Neural cell (in vitro differentiated cells): ENCODE measurements at regions not wholly inside any gene's neighbourhood (a gene's known extent, or its start where the extent isn't known, plus 50 kb on each side); places are given as distances from the start of the nearest gene placed in this dataset.

Experiments used
- H2AFZ ChIP-seq: fragments of 200-600, 300-800 bp; sonication (generic), shearing (Covaris generic); 2 replicates; pipeline ENCODE4 v1.6.0; 2014; ENCODE audit warnings: low read depth, mild to moderate bottlenecking, antibody characterized with exemption, low read length, moderate library complexity
- H3F3A ChIP-seq: fragments of 200-600 bp; shearing (Covaris generic); 2 replicates; pipeline ENCODE4 v1.6.1; 2016; ENCODE audit warnings: mild to moderate bottlenecking, moderate library complexity, mixed read lengths, antibody characterized with exemption, low read length; ENCODE audit not compliant: insufficient read depth, poor library complexity, severe bottlenecking
- H3K27ac ChIP-seq: fragments of 200-600, 300-800 bp; sonication (generic), shearing (Covaris generic); 2 replicates; pipeline ENCODE4 v1.5.1; 2014; ENCODE audit warnings: mild to moderate bottlenecking, low read length, moderate library complexity
- H3K27me3 ChIP-seq: fragments of 300-800, 200-600 bp; sonication (generic), shearing (Covaris generic); 2 replicates; pipeline ENCODE4 v1.6.0; 2014; ENCODE audit warnings: mild to moderate bottlenecking, low read depth, low read length, moderate library complexity; ENCODE audit not compliant: insufficient read depth
- H3K36me3 ChIP-seq: fragments of 300-800, 200-600 bp; sonication (generic), shearing (Covaris generic); 2 replicates; pipeline ENCODE4 v1.5.1; 2014; ENCODE audit warnings: mild to moderate bottlenecking, antibody characterized with exemption, low read length, moderate library complexity; ENCODE audit not compliant: insufficient read depth
- H3K4me2 ChIP-seq: fragments of 300-800, 200-600 bp; sonication (generic), shearing (Covaris generic); 2 replicates; pipeline ENCODE4 v1.6.0; 2014; ENCODE audit warnings: mild to moderate bottlenecking, low read length
- H3K4me3 ChIP-seq: fragments of 300-800, 200-600 bp; sonication (generic), shearing (Covaris generic); 2 replicates; pipeline ENCODE4 v1.5.1; 2014; ENCODE audit warnings: mild to moderate bottlenecking, low read length, moderate library complexity
- H3K79me2 ChIP-seq: fragments of 200-600 bp; shearing (Covaris generic); replicated peaks from 2 replicates; pipeline ENCODE4 v1.6.0; 2014; ENCODE audit warnings: mild to moderate bottlenecking, low read length, moderate library complexity; ENCODE audit not compliant: insufficient read depth
- H3K9ac ChIP-seq: fragments of 300-800, 200-600 bp; sonication (generic), shearing (Covaris generic); 2 replicates; pipeline ENCODE4 v1.6.1; 2016; ENCODE audit warnings: mild to moderate bottlenecking, low read length, mixed read lengths
- H3K9me2 ChIP-seq: fragments of 200-600 bp; shearing (Covaris generic); 2 replicates; pipeline ENCODE4 v1.6.1; 2016; ENCODE audit warnings: mild to moderate bottlenecking, low read length, mixed read lengths; ENCODE audit not compliant: insufficient read depth
- H3K9me3 ChIP-seq: fragments of 200-600, 300-800 bp; sonication (generic), shearing (Covaris generic); 2 replicates; pipeline ENCODE4 v1.6.1; 2016; ENCODE audit warnings: mild to moderate bottlenecking, mixed run types, low read length, moderate library complexity, mixed read lengths
- H4K20me1 ChIP-seq: fragments of 200-600 bp; shearing (Covaris generic); 2 replicates; pipeline ENCODE4 v1.6.1; 2016; ENCODE audit warnings: mild to moderate bottlenecking, mixed run types; ENCODE audit not compliant: insufficient read depth
- EP300 ChIP-seq: fragments of 450-650 bp; conservative IDR thresholded peaks from 2 replicates; pipeline ENCODE4 v1.6.1; 2014; ENCODE audit warnings: antibody characterized with exemption, mild to moderate bottlenecking, moderate library complexity; ENCODE audit not compliant: poor library complexity, severe bottlenecking
- EZH2 ChIP-seq: fragments of 200-600, 300-800 bp; shearing (Covaris generic), sonication (generic); IDR thresholded peaks from 2 replicates; pipeline ENCODE4 v1.6.1; 2014; ENCODE audit warnings: antibody characterized with exemption, low read length, borderline replicate concordance, mild to moderate bottlenecking; ENCODE audit not compliant: insufficient read depth, poor library complexity, severe bottlenecking
- MXI1 ChIP-seq: fragments of 450-650 bp; conservative IDR thresholded peaks from 2 replicates; pipeline ENCODE4 v1.6.1; 2014; ENCODE audit warnings: antibody characterized with exemption, mild to moderate bottlenecking; ENCODE audit not compliant: poor library complexity, severe bottlenecking
- POLR2AphosphoS5 ChIP-seq: IDR thresholded peaks from 2 replicates; pipeline ENCODE4 v1.6.1; 2012
- RAD21 ChIP-seq: fragments of 450-650 bp; conservative IDR thresholded peaks from 2 replicates; pipeline ENCODE4 v1.6.1; 2014; ENCODE audit warnings: antibody characterized with exemption, mild to moderate bottlenecking, moderate library complexity
- SMC3 ChIP-seq: fragments of 450-650 bp; conservative IDR thresholded peaks from 2 replicates; pipeline ENCODE4 v1.6.1; 2014; ENCODE audit warnings: antibody characterized with exemption, mild to moderate bottlenecking, moderate library complexity; ENCODE audit not compliant: poor library complexity
- TAF1 ChIP-seq: IDR thresholded peaks from 2 replicates; pipeline ENCODE4 v1.6.1; 2012; ENCODE audit warnings: low read depth
- TF ChIP-seq, protein P1 (sequence below): IDR thresholded peaks from 2 replicates; pipeline ENCODE4 v1.6.1; 2012; ENCODE audit warnings: borderline replicate concordance
- TF ChIP-seq, protein P2 (sequence below): fragments of 450-650 bp; IDR thresholded peaks from 2 replicates; pipeline ENCODE4 v1.5.1; 2014; ENCODE audit warnings: antibody characterized with exemption, mild to moderate bottlenecking, moderate library complexity; ENCODE audit not compliant: poor library complexity, severe bottlenecking

DNA sequence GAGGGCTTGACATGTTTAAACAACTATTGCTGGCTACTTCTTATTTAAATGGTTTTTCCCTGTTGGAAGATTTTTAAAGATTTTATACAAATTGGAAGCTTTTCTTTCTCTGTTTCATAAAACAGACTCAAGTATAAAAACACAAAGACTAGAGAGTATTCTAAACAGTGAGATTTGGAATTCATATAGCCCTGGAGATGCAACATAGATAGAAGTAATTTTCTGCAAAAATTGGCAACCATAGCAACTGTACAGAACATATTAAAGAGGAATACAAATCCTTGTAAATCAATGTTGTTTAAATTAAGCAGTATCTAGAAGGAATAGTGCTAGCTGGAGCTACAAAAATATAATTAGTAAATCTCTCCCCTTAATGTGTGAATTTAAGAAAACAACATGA is 2612.9 kb upstream of the PCDH20 start:
- no peak overlapping the region for H2AFZ ChIP-seq
- H3K27me3 ChIP-seq = no peaks in the 10 kb centered on the region
- H3K9ac ChIP-seq = no peak overlapping the region
- no peaks in the 10 kb centered on the region for H3K36me3 ChIP-seq
- H3K4me2 ChIP-seq = no peak overlapping the region
- no peaks in the 10 kb centered on the region for H3K79me2 ChIP-seq
- H3K27ac ChIP-seq = no peak overlapping the region
- TF ChIP-seq POLR2AphosphoS5 = no peak
- TF ChIP-seq, protein P1, sequence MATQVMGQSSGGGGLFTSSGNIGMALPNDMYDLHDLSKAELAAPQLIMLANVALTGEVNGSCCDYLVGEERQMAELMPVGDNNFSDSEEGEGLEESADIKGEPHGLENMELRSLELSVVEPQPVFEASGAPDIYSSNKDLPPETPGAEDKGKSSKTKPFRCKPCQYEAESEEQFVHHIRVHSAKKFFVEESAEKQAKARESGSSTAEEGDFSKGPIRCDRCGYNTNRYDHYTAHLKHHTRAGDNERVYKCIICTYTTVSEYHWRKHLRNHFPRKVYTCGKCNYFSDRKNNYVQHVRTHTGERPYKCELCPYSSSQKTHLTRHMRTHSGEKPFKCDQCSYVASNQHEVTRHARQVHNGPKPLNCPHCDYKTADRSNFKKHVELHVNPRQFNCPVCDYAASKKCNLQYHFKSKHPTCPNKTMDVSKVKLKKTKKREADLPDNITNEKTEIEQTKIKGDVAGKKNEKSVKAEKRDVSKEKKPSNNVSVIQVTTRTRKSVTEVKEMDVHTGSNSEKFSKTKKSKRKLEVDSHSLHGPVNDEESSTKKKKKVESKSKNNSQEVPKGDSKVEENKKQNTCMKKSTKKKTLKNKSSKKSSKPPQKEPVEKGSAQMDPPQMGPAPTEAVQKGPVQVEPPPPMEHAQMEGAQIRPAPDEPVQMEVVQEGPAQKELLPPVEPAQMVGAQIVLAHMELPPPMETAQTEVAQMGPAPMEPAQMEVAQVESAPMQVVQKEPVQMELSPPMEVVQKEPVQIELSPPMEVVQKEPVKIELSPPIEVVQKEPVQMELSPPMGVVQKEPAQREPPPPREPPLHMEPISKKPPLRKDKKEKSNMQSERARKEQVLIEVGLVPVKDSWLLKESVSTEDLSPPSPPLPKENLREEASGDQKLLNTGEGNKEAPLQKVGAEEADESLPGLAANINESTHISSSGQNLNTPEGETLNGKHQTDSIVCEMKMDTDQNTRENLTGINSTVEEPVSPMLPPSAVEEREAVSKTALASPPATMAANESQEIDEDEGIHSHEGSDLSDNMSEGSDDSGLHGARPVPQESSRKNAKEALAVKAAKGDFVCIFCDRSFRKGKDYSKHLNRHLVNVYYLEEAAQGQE = no peak
- TF ChIP-seq SMC3 = no peak
- TF ChIP-seq, protein P2, sequence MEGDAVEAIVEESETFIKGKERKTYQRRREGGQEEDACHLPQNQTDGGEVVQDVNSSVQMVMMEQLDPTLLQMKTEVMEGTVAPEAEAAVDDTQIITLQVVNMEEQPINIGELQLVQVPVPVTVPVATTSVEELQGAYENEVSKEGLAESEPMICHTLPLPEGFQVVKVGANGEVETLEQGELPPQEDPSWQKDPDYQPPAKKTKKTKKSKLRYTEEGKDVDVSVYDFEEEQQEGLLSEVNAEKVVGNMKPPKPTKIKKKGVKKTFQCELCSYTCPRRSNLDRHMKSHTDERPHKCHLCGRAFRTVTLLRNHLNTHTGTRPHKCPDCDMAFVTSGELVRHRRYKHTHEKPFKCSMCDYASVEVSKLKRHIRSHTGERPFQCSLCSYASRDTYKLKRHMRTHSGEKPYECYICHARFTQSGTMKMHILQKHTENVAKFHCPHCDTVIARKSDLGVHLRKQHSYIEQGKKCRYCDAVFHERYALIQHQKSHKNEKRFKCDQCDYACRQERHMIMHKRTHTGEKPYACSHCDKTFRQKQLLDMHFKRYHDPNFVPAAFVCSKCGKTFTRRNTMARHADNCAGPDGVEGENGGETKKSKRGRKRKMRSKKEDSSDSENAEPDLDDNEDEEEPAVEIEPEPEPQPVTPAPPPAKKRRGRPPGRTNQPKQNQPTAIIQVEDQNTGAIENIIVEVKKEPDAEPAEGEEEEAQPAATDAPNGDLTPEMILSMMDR = no peak
- TF ChIP-seq RAD21 = no peak
- TF ChIP-seq EZH2 = no peak
- no peak for TF ChIP-seq EP300
- no peak for TF ChIP-seq TAF1
- TF ChIP-seq MXI1 = no peak
- no peaks in the 10 kb centered on the region for H4K20me1 ChIP-seq
- H3K9me3 ChIP-seq = no peaks in the 10 kb centered on the region
- H3K4me3 ChIP-seq = no peak overlapping the region
- no peaks in the 10 kb centered on the region for H3K9me2 ChIP-seq
- H3F3A ChIP-seq = no peaks in the 10 kb centered on the region

DNA sequence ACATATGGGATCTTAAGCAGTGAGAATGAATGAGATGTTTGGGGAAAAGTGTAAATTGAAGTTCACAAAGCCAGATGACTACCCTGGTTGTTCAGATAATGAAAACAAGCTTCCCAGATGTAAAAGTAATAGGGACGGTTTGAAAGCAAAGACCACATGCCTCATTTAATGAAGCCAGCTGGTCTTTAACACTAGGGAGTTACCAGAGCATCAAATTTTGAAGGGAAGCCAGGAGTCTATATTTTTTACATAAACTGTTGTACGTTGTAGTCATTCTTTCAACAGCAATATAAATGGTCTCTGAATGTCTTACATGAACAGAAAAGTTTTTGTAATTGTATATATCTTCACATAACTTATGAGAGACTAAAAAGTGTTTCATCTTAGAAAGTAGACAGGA is 2604.5 kb upstream of the PCDH20 start:
- no peak overlapping the region for H3K27ac ChIP-seq
- no peak overlapping the region for H2AFZ ChIP-seq
- no peaks in the 10 kb centered on the region for H3K79me2 ChIP-seq
- no peaks in the 10 kb centered on the region for H3F3A ChIP-seq
- H3K36me3 ChIP-seq = no peaks in the 10 kb centered on the region
- no peaks in the 10 kb centered on the region for H4K20me1 ChIP-seq
- TF ChIP-seq RAD21 (no peak), SMC3 (no peak), MXI1 (no peak), TAF1 (no peak), EZH2 (no peak), POLR2AphosphoS5 (no peak), EP300 (no peak)
- TF ChIP-seq, protein P2 = no peak
- TF ChIP-seq, protein P1 = no peak
- no peaks in the 10 kb centered on the region for H3K27me3 ChIP-seq
- no peak overlapping the region for H3K4me2 ChIP-seq
- H3K4me3 ChIP-seq = no peak overlapping the region
- no peak overlapping the region for H3K9ac ChIP-seq
- no peaks in the 10 kb centered on the region for H3K9me2 ChIP-seq
- no peaks in the 10 kb centered on the region for H3K9me3 ChIP-seq
